ENCODE measurements at regions not wholly inside any gene's neighbourhood (a gene's known extent, or its start where the extent isn't known, plus 50 kb on each side); places are given as distances from the start of the nearest gene placed in this dataset.
A peak's percentile ranks its signal among the peaks of the same experiment; 100 is the strongest.

- DNase-seq (ENCODE audit: low spot score), result peak; percentile 61
Measured at GRCh38 chr13:79673993-79674377, 193.0 kb downstream of the NDFIP2 start.

GRCh38 chr13:79673310-79673992 lies 192.5 kb downstream of the NDFIP2 start:
- no peak for DNase-seq (ENCODE audit: low spot score)

DNA sequence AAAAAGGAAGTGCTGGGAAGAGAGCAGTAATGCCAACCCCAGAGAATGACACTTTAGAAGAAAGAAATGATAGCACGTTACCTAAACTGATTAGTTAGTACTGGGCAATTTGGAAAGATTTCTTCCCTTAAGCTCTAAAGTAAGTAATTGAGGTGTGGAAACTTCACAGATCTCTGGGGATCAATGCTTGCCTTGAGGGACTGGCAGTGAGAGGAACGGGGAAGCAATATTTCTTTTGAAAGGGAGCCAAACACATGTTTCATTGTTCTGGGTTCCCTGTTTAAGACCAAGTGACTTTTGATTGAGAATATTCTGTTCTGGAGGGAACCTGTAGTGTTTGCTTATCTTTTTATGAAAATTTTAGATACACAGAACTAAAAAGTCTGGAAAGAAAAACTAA lies 190.5 kb downstream of the NDFIP2 start:
- DNase-seq (ENCODE audit: low spot score), result no peak

DNA sequence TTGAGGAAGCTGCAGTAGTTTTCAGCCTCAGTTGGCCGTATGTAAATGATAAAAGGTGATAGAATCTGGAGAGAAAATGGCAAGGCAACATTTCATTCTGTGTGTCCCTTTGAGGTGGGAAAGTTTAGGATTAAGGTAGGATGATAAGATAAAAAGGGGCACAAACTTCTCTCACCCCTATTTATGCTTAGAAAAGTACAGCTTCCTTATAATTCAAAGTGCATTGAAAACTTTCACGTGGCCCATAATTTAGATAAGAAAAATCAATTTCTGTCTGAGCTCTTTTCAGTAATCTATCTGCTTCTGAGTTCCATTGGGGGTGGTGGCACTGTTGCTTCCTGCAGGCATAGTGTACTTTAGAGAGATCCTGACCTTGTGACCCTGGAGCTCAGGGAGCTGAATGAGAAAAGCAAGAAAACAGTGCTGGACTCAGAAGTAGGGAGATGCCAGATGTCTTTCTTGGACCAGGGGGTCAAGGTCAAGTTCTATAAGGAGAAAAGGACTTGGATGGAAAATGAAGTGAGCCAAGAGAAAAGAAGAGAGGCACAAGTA lies 187.3 kb downstream of the NDFIP2 start:
- no peak for DNase-seq (ENCODE audit: low spot score)

DNA sequence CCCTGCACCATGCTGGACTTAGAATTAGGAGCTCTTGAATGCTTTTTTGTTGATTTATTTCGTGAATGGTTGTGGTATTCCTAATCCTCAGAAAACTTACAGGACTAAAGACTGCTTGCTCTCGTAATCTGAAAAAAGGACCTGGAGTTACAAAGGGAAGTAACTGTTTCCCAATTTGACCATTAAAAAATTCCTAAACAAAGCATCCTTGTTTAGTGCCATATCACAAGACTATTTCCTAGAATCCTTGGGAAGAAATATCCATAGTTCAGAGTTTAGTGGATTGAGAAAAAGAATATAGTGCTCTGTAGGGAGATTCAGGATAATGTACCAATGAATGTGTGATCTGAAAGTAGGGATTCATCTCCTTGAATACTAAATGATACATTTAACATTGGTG lies 186.8 kb downstream of the NDFIP2 start:
- DNase-seq (ENCODE audit: low spot score), result no peak

DNA sequence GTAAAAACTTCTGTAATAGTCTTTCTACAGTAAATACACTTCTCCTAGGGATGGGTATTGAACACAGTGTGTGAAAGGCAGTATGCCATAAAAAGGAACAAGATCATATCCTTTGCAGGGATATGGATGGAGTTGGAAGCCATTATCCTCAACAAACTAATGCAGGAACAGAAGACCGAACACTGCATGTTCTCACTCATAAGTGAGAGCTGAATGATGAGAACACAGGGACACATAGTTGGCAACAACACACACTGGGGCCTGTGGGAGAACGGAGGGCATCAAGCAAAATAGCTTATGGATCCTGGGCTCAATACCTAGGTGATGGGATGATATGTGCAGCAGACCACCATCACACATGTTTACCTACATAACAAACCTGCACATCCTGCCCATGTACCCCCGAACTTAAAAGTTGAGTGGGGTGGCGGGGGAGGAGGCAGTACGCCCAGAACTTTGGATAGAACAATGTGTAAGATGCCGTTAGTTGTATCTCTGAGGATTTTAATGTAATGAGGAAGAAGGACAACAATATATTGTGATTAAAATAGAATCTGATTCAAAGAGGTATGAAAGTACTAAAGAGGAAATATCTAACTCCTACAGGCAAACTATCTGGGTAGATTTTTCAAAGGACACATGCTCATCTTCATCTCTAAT lies 183.2 kb downstream of the NDFIP2 start:
- DNase-seq (ENCODE audit: low spot score), result no peak

GRCh38 chr13:79663435-79663834 lies 182.5 kb downstream of the NDFIP2 start:
- DNase-seq (ENCODE audit: low spot score), result no peak

DNA sequence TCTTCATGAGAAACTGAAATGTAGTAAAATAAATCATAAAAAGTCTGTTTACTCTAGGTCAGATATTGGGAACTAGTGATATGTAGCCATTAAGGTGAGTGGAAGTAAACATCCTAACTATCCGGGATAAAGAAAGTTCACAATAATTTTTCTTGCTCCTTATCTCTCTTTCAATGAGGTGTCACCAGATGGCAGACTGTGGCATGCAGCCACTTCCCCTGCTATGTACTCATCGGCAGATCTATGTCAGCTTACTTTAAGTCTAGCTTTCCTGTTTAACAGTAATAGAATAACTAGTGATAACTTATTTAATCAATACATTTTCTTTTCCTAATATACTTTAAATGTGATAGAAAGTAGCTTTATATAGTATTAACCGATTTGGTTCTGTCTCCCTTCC lies 181.9 kb downstream of the NDFIP2 start:
- DNase-seq (ENCODE audit: low spot score), result no peak

DNA sequence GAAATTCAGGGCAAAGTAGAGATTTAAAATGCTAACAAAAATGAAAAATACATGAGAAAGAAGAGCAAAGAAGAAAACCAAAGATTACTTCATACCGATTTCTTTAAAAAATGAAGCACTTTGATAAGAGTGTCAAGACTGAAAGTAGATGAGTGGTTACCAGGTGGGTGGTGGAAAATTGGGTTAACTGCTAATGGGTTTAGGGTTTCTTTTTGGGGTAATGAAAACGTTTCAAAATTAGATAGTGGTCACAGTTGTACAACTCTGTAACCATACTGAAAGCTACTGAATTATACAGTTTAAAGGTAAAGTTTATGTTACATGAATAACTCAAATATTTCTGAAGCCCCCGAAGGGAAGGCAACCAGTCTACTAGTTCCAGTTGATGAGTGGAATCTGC lies 179.4 kb downstream of the NDFIP2 start:
- no peak for DNase-seq (ENCODE audit: low spot score)

GRCh38 chr13:79659121-79659521 lies 178.2 kb downstream of the NDFIP2 start:
- DNase-seq (ENCODE audit: low spot score), result peak; percentile 94

DNA sequence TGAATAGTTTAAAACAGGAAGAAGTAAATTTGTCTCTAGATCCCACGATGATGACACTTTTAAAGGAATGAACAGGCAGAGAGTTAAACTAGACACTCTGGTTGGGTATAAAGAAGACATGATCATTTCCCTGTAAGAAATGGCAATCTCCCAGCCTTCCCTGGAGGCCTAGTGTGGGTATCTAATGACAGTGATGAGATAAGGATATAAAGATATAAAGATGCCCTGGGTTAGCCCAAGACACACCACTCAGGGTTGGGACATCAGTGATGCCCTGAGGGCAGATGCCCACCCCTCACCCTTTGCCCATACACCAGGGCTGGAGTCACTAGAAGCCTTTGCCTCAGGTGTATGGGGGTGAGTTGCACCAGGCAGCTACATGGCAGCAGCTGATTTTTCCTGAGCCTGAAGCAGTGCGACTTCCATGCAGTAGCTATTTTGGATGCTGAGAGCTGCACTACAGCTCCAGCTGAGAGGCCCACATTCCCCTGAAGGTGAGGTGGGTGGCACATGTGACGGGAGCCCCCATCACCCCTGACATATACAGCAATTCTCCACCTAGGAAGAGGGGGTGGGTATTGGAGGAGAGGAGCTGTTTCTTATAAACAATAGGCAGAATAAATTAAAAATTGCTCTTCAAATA lies 177.5 kb downstream of the NDFIP2 start:
- peak; percentile 36 for DNase-seq (ENCODE audit: low spot score)

DNA sequence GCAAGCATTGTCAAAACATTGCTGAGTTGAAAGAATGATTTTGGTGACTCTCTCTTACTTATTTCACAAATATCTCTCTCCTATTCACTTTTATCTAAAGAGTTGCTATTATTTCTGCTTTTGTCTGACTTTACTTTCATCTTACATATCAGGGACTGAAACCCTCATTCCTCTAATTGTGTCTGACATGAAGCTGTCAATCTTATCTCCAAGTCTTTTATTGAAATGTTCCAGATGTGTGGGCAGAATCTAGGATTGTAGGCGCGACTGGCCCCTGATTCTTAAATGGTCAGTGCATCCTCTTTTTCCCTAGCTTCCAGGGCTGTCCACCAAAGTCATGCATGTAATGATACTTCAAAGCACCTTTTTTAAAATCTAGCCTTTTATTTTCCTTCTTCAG lies 174.6 kb downstream of the NDFIP2 start:
- peak; percentile 72 for DNase-seq (ENCODE audit: low spot score)

DNA sequence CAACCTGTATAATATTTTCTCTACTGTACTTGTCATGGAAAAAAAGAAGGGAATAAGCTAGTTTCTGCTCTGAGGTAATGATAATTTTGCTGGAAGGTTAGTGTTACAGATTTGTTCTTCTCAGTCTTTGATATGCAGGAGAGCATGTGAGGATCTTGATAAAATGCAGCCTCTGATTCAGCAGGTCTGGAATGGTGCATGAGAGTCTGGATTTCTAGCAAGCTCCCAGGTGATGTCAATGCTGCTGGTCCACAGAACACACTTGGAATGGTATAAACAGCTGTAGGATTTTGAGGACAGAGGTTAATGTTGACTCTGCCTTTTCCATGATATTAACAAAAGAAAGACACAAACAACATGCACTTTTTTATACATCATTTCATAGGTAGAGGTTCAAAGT lies 173.6 kb downstream of the NDFIP2 start:
- peak; percentile 67 for DNase-seq (ENCODE audit: low spot score)

DNA sequence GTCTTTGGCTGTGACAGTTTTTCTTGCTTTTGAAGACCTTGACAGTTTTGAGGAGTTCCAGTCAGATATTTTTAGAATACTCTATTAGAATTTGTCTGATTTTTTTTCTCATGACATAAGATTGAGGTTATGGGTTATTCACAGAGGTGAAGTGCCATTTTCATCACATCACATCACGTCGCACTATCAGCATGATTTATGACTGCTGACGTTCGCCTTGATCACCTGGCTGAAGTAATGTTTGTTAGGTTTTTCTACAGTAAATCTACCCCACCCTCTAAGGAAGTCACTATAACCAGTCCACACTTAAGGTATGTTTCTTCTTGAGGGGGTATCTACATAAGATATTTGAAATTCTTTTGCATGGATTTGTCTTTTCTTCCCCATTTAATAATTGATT lies 169.7 kb downstream of the NDFIP2 start:
- no peak for DNase-seq (ENCODE audit: low spot score)

- DNase-seq (ENCODE audit: low spot score), result no peak
Measured at GRCh38 chr13:79648191-79648590, 167.2 kb downstream of the NDFIP2 start.

GRCh38 chr13:79647533-79647932 lies 166.6 kb downstream of the NDFIP2 start:
- DNase-seq (ENCODE audit: low spot score), result peak; percentile 83

DNA sequence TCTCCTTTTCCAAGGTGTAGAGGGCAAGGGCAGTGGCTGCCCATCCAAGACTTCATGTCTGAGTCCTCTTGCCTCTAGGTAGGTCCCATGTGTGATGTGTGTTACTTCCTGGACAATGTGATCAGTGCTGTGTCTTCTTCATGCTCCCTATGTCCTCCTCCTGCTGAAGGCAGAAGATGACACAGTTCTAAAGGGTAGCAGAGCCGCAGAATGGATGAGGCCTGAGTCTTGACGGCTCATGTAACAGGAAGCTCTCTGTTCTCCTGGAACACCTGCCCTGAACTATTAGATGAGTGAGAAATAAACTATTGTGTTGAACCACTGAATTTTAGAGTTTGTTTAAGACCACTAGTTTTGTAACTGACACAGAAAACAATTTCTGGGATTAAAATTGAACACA lies 165.9 kb downstream of the NDFIP2 start:
- no peak for DNase-seq (ENCODE audit: low spot score)

- no peak for DNase-seq (ENCODE audit: low spot score)
Measured at GRCh38 chr13:79645569-79645968, 164.6 kb downstream of the NDFIP2 start.

DNA sequence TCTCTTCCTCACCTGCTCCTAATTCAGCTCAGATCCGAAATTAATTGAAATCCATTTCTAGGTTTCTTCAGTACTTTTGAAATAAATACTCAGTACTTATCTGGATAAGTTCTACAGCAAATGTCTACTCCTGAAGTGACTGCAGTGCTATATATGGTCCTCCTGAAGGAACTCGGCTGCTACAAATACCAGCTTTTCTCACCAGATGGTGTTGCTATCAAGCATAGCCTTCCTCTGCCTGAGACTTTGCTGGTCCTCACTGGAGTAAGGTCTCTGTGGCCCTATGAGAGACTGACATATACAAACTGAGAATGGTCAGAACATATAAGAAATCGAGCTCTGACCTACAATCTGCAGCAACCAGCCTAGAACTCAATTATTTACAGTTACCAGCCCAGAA lies 161.6 kb downstream of the NDFIP2 start:
- DNase-seq (ENCODE audit: low spot score), result no peak

- peak; percentile 57 for DNase-seq (ENCODE audit: low spot score)
Measured at GRCh38 chr13:79637133-79637763, 156.3 kb downstream of the NDFIP2 start.

DNA sequence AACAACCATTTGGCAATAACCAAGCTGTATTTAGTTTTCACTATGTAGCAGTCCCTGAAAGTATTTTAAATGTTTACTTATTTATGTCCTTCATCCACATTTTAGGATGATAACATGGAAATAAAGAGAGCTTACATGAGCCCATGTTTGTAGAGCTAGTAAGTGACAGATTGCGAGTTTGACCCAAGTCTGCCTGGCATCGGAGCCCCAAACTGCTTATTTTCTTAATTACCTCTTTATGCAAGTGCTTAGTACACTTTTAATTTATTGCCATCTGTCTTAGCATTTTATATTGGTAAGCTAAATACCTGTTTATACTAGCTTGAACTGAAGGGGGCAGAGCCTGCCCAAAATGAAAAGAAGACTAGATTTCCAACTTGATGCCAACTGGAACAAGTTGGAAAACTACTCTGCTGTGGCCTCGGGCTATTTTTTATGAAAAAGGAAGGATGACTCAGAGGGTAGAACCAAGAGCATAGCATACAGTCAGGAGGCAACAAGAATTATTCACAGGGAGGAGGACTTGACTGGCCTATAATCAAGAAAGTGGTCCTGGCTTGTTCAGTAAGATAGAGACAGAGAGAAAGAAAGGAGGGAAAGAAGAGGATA lies 150.2 kb downstream of the NDFIP2 start:
- DNase-seq (ENCODE audit: low spot score), result no peak

GRCh38 chr13:79628463-79628862 lies 147.5 kb downstream of the NDFIP2 start:
- peak; percentile 95 for DNase-seq (ENCODE audit: low spot score)

All from SK-N-DZ (cell line).